WI38 (cell line): ENCODE measurements at regions not wholly inside any gene's neighbourhood (a gene's known extent, or its start where the extent isn't known, plus 50 kb on each side); places are given as distances from the start of the nearest gene placed in this dataset.
"Not testable (repeated sequence)": the region's sequence is repeated elsewhere in the genome, so short reads cannot be mapped to it uniquely, and the experiment has no call there.

Source experiments
- H3K4me3 ChIP-seq: 2 replicates; pipeline ENCODE4 v1.5.1; 2011; ENCODE audit warnings: low read depth, mild to moderate bottlenecking, control low read depth, low read length
- CTCF ChIP-seq: IDR thresholded peaks from 2 replicates; pipeline ENCODE4 v1.5.1; 2012; ENCODE audit warnings: low read depth, mild to moderate bottlenecking, control low read depth, low read length

DNA sequence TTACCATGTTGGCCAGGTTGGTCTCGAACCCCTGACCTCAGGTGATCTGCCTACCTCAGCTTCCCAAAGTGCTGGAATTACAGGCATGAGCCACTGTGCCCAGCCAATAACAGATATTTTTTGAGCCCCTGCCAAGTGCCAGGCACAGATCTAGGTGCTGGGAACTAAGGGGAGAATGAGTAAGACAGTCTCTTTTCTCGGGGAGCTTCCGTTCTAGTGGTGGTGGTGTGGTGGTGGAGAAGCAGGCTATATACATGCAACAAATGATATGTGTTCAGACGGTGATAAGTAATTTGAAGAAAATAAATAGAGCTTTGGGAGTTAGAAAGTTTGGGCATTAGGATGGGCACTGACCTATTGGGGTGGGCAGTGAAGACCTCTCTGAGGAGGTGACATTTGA is 76.7 kb upstream of the VKORC1L1 start:
- no peak for TF ChIP-seq CTCF
- H3K4me3 ChIP-seq: no peak overlapping the region

DNA sequence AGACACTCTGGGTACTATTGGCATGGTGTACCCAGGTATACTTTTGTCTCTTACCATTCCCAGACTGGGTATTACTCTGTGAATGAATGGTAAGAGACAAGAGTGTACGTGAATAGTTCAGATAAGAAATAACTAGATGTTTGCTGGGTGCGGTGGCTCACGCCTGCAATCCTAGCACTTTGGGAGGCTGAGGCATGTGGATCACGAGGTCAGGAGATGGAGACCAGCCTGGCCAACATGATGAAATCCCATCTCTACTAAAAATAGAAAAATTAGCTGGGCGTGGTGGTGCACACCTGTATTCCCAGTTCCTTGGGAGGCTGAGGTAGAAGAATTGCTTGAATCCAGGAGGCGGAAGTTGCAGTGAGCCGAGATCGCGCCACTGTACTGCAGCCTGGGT is 75.8 kb upstream of the VKORC1L1 start:
- not testable (repeated sequence) for H3K4me3 ChIP-seq

GRCh38 chr7:65797566-65797965 is 75.3 kb upstream of the VKORC1L1 start:
- H3K4me3 ChIP-seq: not testable (repeated sequence)

- TF ChIP-seq CTCF: no peak
- peak overlapping the region; percentile 5 for H3K4me3 ChIP-seq
Measured at GRCh38 chr7:65798111-65799075, 74.5 kb upstream of the VKORC1L1 start.

GRCh38 chr7:65800191-65800590 is 72.7 kb upstream of the VKORC1L1 start:
- not testable (repeated sequence) for H3K4me3 ChIP-seq

DNA sequence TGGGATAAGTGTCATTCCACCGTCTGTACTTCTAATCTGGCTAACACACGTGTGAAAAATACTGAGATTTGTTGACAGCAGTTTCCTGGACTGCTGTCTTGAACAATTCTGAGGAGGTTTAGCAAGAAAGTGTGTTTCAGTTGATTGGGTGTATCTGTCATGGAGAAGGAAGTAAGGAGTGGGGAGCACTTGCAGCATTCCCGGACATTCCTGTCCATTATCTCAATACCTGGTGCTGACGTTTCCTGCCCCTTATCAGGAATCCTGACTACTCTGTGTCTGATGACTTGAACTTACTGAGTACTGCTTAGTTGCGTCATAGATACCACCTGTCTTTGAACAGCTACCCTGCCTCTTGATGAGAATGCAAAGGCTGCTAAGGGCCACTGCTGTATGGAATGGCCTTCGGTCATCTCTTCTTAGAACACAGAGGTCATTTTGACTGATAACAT is 72.0 kb upstream of the VKORC1L1 start:
- no peak for TF ChIP-seq CTCF
- no peak overlapping the region for H3K4me3 ChIP-seq

GRCh38 chr7:65804887-65805286 is 68.0 kb upstream of the VKORC1L1 start:
- TF ChIP-seq CTCF: no peak
- no peak overlapping the region for H3K4me3 ChIP-seq

DNA sequence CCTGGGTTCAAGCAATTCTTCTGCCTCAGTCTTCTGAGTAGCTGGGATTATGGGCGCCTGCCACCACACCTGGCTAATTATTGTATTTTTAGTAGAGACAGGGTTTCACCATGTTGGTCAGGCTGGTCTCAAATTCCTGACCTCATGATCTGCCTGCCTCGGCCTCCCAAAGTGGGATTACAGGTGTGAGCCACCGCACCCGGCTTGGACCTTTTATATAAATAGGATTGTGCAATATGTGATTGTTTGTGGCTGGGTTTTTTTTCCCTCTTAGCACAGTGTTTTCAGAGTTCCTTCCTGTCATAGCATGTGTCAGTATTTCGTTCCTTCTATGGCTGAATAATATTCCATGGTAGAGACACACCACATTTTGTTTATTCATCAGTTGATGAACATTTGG is 65.8 kb upstream of the VKORC1L1 start:
- H3K4me3 ChIP-seq: not testable (repeated sequence)

DNA sequence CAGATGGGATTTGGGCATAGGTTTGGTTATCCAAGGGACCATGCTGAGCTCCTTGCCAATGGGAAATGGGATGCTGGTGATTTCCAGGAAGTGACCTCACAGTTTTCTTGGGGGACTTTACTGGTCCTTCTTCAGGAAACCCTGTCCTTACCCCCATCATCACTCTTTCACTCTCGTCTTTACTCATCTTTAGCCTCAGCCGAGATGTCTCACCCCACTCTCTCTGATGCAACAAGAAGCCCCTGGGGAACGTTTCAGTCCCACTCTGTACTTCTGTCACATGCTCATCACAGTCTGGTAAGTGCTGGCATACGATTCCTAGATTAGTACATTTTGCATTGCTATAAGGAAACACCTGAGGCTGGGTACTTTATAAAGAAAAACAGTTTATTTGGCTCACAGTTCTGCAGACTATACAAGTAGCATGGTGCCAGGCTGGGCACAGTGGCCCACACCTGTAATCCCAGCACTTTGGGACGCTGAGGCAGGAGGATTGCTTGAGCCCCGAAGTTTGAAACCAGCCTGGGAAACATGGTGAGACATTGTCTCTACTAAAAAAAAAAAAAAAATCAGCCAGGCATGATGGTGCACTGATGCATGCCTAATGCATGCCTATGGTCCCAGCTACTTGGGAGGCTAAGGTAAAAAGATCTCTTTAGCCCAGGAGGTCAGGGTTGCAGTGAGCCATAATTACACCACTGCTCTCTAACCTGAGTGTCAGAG is 63.5 kb upstream of the VKORC1L1 start:
- no peak overlapping the region for H3K4me3 ChIP-seq
- no peak for TF ChIP-seq CTCF
